B cell (primary cell): ENCODE measurements at regions not wholly inside any gene's neighbourhood (a gene's known extent, or its start where the extent isn't known, plus 50 kb on each side); places are given as distances from the start of the nearest gene placed in this dataset.

Source experiments
- EZH2 ChIP-seq: IDR thresholded peaks from 2 replicates; pipeline ENCODE4 v1.6.1; 2012; ENCODE audit warnings: borderline replicate concordance, low read depth, mild to moderate bottlenecking, moderate library complexity, low read length; ENCODE audit not compliant: insufficient read depth, poor library complexity, severe bottlenecking
- TF ChIP-seq, protein P1 (sequence below): fragments of 200-600 bp; IDR thresholded peaks from one replicate; pipeline ENCODE4 v1.8.0; 2022; ENCODE audit warnings: antibody characterized with exemption, mild to moderate bottlenecking

GRCh38 chr3:189500798-189501495 is 130.2 kb upstream of the TP63 start:
- TF ChIP-seq, protein P1, sequence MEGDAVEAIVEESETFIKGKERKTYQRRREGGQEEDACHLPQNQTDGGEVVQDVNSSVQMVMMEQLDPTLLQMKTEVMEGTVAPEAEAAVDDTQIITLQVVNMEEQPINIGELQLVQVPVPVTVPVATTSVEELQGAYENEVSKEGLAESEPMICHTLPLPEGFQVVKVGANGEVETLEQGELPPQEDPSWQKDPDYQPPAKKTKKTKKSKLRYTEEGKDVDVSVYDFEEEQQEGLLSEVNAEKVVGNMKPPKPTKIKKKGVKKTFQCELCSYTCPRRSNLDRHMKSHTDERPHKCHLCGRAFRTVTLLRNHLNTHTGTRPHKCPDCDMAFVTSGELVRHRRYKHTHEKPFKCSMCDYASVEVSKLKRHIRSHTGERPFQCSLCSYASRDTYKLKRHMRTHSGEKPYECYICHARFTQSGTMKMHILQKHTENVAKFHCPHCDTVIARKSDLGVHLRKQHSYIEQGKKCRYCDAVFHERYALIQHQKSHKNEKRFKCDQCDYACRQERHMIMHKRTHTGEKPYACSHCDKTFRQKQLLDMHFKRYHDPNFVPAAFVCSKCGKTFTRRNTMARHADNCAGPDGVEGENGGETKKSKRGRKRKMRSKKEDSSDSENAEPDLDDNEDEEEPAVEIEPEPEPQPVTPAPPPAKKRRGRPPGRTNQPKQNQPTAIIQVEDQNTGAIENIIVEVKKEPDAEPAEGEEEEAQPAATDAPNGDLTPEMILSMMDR, result no peak
- no peak for TF ChIP-seq EZH2
